GM12875 (cell line): ENCODE measurements at regions not wholly inside any gene's neighbourhood (a gene's known extent, or its start where the extent isn't known, plus 50 kb on each side); places are given as distances from the start of the nearest gene placed in this dataset.

Experiments
- H3K4me3 ChIP-seq: one replicate; pipeline ENCODE4 v1.5.1; 2011; ENCODE audit warnings: low read depth, low read length, control low read depth
- CTCF ChIP-seq: IDR thresholded peaks from 2 replicates; pipeline ENCODE4 v1.5.1; 2011; ENCODE audit warnings: low read depth, mild to moderate bottlenecking, control low read depth, inconsistent platforms, low read length, moderate library complexity, borderline replicate concordance; ENCODE audit not compliant: insufficient read depth

- no peak for TF ChIP-seq CTCF
- no peak overlapping the region for H3K4me3 ChIP-seq
Observed at GRCh38 chr13:31923134-31923763, 108.3 kb upstream of the FRY start.

- H3K4me3 ChIP-seq = no peak overlapping the region
- no peak for TF ChIP-seq CTCF
Observed at GRCh38 chr13:31925079-31925478, 106.5 kb upstream of the FRY start.

GRCh38 chr13:31927219-31927653 is 104.3 kb upstream of the FRY start:
- no peak overlapping the region for H3K4me3 ChIP-seq
- TF ChIP-seq CTCF = no peak

- no peak overlapping the region for H3K4me3 ChIP-seq
- no peak for TF ChIP-seq CTCF
Observed at GRCh38 chr13:31929031-31929770, 102.4 kb upstream of the FRY start.

GRCh38 chr13:31930490-31930889 is 101.1 kb upstream of the FRY start:
- H3K4me3 ChIP-seq = no peak overlapping the region
- no peak for TF ChIP-seq CTCF

GRCh38 chr13:31930901-31931522 is 100.6 kb upstream of the FRY start:
- TF ChIP-seq CTCF = no peak
- no peak overlapping the region for H3K4me3 ChIP-seq

GRCh38 chr13:31937436-31937835 is 94.1 kb upstream of the FRY start:
- H3K4me3 ChIP-seq = no peak overlapping the region
- TF ChIP-seq CTCF = no peak
